ENCODE measurements at regions not wholly inside any gene's neighbourhood (a gene's known extent, or its start where the extent isn't known, plus 50 kb on each side); places are given as distances from the start of the nearest gene placed in this dataset.

DNA sequence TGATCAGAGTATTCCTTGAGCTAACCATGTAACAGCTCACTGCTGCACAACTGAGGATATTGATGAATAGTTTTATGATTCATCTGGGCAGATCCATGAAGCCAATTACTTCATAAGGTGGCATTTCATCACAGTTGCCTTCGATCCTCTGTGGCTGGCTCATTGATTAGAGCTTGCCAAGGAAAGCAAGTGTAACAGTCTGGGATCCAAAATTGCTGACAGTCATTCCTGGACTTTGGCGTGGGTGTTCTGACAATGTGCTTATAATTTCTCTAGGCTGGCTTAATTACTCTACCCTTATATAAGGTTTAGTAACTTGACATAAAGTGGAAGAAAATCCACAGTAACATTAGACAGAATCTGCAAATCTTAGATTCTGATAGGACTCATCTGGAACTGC lies 551.3 kb upstream of the CDH4 start:
- no peaks in the 10 kb centered on the region for H3K27me3 Mint-ChIP-seq
- H3K36me3 Mint-ChIP-seq, result no peaks in the 10 kb centered on the region
- H3K4me3 Mint-ChIP-seq, result no peak overlapping the region
- ATAC-seq (ENCODE audit: low read depth) (no peak), DNase-seq (ENCODE audit: low spot score in 2 of 2) (no peak)
- peaks cover 6% of the 10 kb centered on the region for H3K9me3 Mint-ChIP-seq
- H3K27ac Mint-ChIP-seq, result no peak overlapping the region
- no peaks in the 10 kb centered on the region for H3K4me1 Mint-ChIP-seq

DNA sequence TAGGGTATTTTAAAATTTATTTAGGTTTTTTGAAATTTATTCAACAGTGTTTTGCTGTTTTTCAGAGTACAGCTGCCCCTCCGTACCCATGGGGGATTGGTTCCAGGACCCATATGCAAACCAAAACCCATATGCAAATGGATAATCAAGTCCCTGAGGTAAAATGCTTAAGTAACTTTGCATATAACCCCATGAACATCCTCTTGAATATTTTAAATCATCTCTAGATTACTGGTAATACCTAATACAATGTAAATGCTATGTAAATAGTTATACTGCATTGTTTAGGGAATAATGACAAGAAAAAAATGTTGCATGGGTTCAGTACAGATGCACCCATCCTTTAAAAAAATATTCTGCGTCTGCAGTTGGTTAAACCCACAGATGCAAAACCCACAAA lies 547.9 kb upstream of the CDH4 start:
- Mint-ChIP-seq H3K27me3 (no peaks in the 10 kb centered on the region), H3K36me3 (no peaks in the 10 kb centered on the region), H3K27ac (no peak overlapping the region), H3K9me3 (peaks cover 2% of the 10 kb centered on the region), H3K4me1 (no peaks in the 10 kb centered on the region), H3K4me3 (no peak overlapping the region)
- ATAC-seq (ENCODE audit: low read depth), result no peak
- DNase-seq (ENCODE audit: low spot score in 2 of 2), result no peak

- no peak for ATAC-seq (ENCODE audit: low read depth)
- no peak for DNase-seq (ENCODE audit: low spot score in 2 of 2)
- no peak overlapping the region for H3K27ac Mint-ChIP-seq
- H3K4me1 Mint-ChIP-seq, result no peaks in the 10 kb centered on the region
- peaks cover 2% of the 10 kb centered on the region for H3K27me3 Mint-ChIP-seq
- H3K4me3 Mint-ChIP-seq, result no peak overlapping the region
- peaks cover 1% of the 10 kb centered on the region for H3K9me3 Mint-ChIP-seq
- no peaks in the 10 kb centered on the region for H3K36me3 Mint-ChIP-seq
Observed at GRCh38 chr20:60713396-60713795, 538.7 kb upstream of the CDH4 start.

DNA sequence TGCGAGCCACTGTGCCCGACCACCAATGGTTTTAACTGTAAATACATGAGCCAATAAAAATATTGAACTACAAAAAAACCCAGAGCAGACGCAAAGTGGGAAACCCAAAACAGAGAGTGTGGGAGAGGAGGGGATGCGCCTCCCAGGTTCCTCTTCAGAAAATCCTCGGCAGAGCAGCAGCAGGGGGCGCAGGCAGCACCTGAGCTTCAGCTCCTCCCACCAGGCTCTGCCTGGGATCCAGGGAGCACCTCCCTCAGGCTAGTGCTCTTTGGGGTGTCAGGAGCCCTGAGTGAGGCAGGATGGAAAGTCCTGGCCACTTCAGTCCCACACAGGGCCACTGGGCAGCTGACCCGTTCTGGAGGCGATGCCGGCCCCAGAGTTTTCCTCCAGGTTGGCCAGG lies 536.9 kb upstream of the CDH4 start:
- Mint-ChIP-seq H3K4me1 (no peaks in the 10 kb centered on the region), H3K4me3 (no peak overlapping the region), H3K27me3 (peaks cover 2% of the 10 kb centered on the region), H3K36me3 (no peaks in the 10 kb centered on the region), H3K9me3 (peaks cover 1% of the 10 kb centered on the region), H3K27ac (no peak overlapping the region)
- ATAC-seq (ENCODE audit: low read depth), result no peak
- DNase-seq (ENCODE audit: low spot score in 2 of 2), result no peak

DNA sequence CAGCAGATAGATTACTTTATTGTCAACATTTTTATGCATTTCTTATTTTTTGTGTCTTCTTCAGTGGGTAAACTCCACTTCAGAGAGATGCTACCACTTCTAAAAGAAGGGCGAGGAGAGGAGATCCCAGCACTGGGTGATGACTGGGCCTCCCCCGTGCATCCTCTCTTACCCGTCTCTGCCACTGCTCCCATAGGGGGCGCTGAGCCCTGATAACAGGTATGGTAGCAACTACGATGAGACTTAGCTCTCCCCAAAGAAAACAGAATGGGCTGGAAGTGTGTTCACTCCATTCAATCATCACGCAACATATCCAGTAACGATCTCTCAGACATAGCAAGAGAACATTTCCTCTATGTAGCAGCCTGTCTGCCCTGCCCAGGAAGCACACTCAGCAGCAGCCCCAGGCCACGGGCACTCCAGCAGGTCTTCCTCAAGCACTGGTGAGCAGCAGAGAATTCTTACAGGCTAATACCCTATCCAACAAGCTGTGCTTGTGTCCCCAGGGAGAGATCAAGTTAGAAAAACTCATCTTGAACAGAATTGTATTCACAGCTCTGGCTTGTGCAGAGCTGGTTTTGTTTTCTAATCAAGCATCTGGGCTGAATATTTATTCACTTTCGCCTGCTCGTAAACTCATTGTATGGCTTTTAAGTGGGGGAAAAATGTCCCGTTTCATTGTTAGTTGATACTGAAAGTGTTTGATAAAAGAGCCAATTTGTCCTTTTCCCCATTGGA lies 533.1 kb upstream of the CDH4 start:
- Mint-ChIP-seq H3K9me3 (peaks cover 3% of the 10 kb centered on the region), H3K27me3 (peaks cover 2% of the 10 kb centered on the region), H3K27ac (no peak overlapping the region), H3K4me3 (no peak overlapping the region), H3K4me1 (peaks cover 2% of the 10 kb centered on the region), H3K36me3 (no peaks in the 10 kb centered on the region)
- no peak for ATAC-seq (ENCODE audit: low read depth)
- DNase-seq (ENCODE audit: low spot score in 2 of 2), result no peak

- H3K27me3 Mint-ChIP-seq, result no peaks in the 10 kb centered on the region
- H3K4me3 Mint-ChIP-seq, result no peak overlapping the region
- ATAC-seq (ENCODE audit: low read depth), result no peak
Observed at GRCh38 chr20:60725311-60725906, 526.7 kb upstream of the CDH4 start.

GRCh38 chr20:60727425-60727824 lies 524.6 kb upstream of the CDH4 start:
- Mint-ChIP-seq H3K9me3 (peaks cover 8% of the 10 kb centered on the region), H3K4me3 (no peak overlapping the region), H3K36me3 (no peaks in the 10 kb centered on the region), H3K4me1 (no peaks in the 10 kb centered on the region), H3K27me3 (no peaks in the 10 kb centered on the region), H3K27ac (no peak overlapping the region)
- no peak for ATAC-seq (ENCODE audit: low read depth)
- no peak for DNase-seq (ENCODE audit: low spot score in 2 of 2)

More at GRCh38 chr20:60725311-60725906, 526.7 kb upstream of the CDH4 start:
- peaks cover 2% of the 10 kb centered on the region for H3K4me1 Mint-ChIP-seq
- H3K27ac Mint-ChIP-seq, result no peak overlapping the region
- no peak for DNase-seq (ENCODE audit: low spot score in 2 of 2)
- peaks cover 10% of the 10 kb centered on the region for H3K9me3 Mint-ChIP-seq
- no peaks in the 10 kb centered on the region for H3K36me3 Mint-ChIP-seq

GRCh38 chr20:60728705-60729104 lies 523.4 kb upstream of the CDH4 start:
- no peaks in the 10 kb centered on the region for H3K27me3 Mint-ChIP-seq
- peaks cover 8% of the 10 kb centered on the region for H3K9me3 Mint-ChIP-seq
- ATAC-seq (ENCODE audit: low read depth) (no peak), DNase-seq (ENCODE audit: low spot score in 2 of 2) (no peak)
- no peak overlapping the region for H3K4me3 Mint-ChIP-seq
- H3K36me3 Mint-ChIP-seq, result no peaks in the 10 kb centered on the region
- no peak overlapping the region for H3K27ac Mint-ChIP-seq
- H3K4me1 Mint-ChIP-seq, result no peaks in the 10 kb centered on the region

- H3K27me3 Mint-ChIP-seq, result no peaks in the 10 kb centered on the region
- no peak overlapping the region for H3K4me3 Mint-ChIP-seq
- H3K27ac Mint-ChIP-seq, result no peak overlapping the region
- no peaks in the 10 kb centered on the region for H3K4me1 Mint-ChIP-seq
- DNase-seq (ENCODE audit: low spot score in 2 of 2) (no peak), ATAC-seq (ENCODE audit: low read depth) (no peak)
- peaks cover 8% of the 10 kb centered on the region for H3K9me3 Mint-ChIP-seq
- no peaks in the 10 kb centered on the region for H3K36me3 Mint-ChIP-seq
Observed at GRCh38 chr20:60729135-60729900, 522.7 kb upstream of the CDH4 start.

GRCh38 chr20:60732322-60732721 lies 519.7 kb upstream of the CDH4 start:
- ATAC-seq (ENCODE audit: low read depth) (no peak), DNase-seq (ENCODE audit: low spot score in 2 of 2) (no peak)
- no peak overlapping the region for H3K27ac Mint-ChIP-seq
- no peaks in the 10 kb centered on the region for H3K27me3 Mint-ChIP-seq
- no peaks in the 10 kb centered on the region for H3K4me1 Mint-ChIP-seq
- H3K9me3 Mint-ChIP-seq, result peaks cover 7% of the 10 kb centered on the region
- no peak overlapping the region for H3K4me3 Mint-ChIP-seq
- H3K36me3 Mint-ChIP-seq, result no peaks in the 10 kb centered on the region

DNA sequence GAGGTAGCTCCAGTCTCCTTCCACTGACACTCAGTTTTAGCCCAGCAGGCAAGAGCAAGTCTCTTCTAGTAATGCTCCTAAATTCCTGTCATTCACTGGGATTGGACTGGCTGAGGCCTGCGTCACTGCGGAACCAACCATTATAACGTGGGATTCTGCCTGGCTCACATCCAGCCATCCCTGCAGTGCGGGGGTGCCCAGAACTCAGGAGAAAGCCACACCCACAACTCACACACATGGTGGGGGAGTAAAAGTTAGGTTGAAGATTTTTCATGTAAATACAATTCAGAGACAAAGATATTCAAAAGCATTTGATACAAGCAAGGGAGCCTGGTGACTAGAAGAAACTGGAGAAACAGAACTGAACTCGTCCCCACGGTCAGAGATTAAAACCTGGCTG lies 504.0 kb upstream of the CDH4 start:
- no peaks in the 10 kb centered on the region for H3K27me3 Mint-ChIP-seq
- H3K4me3 Mint-ChIP-seq, result no peak overlapping the region
- peaks cover 8% of the 10 kb centered on the region for H3K9me3 Mint-ChIP-seq
- H3K36me3 Mint-ChIP-seq, result no peaks in the 10 kb centered on the region
- H3K4me1 Mint-ChIP-seq, result no peaks in the 10 kb centered on the region
- ATAC-seq (ENCODE audit: low read depth) (no peak), DNase-seq (ENCODE audit: low spot score in 2 of 2) (no peak)
- no peak overlapping the region for H3K27ac Mint-ChIP-seq

DNA sequence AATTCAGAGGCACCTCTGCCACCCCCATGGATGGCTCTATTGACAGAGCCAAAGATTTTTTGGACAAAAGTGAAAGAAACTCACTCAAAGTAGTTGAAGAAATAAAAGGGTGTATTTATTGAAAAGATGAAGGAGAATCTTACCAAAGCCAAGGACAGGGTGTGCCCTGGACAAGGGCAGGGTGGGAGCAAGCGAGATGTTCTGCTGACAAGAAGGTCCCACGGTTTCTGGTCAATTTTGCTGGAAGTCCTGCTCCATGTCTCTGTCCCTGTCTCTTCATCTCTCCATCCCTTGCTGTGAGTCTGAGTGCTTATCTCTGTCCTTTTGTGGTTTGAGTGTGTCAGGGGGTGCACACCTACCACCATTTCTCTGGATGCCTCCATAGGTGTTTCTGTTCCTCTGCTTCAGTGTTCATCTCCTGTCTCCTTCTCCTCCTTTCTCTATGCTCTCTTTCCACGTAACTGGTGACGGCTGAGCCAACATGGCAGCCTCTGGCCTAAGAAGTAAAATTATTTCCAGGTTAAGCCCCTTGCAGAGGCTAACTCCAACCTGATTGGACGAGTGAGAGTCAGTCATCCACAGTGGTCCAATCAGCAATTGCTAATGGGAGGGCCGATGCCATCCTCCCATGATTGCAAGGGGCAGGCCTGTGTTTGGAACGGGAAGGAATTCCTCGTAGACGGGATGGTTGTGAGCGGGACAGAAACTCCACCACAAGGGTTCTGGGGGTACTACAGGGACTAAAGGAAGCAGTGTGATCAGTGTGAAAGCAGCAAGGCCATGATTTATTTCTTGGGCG lies 502.1 kb upstream of the CDH4 start:
- no peaks in the 10 kb centered on the region for H3K36me3 Mint-ChIP-seq
- no peak overlapping the region for H3K4me3 Mint-ChIP-seq
- H3K4me1 Mint-ChIP-seq, result no peaks in the 10 kb centered on the region
- H3K9me3 Mint-ChIP-seq, result peaks cover 8% of the 10 kb centered on the region
- ATAC-seq (ENCODE audit: low read depth), result no peak
- no peak overlapping the region for H3K27ac Mint-ChIP-seq
- no peak for DNase-seq (ENCODE audit: low spot score in 2 of 2)
- no peaks in the 10 kb centered on the region for H3K27me3 Mint-ChIP-seq

DNA sequence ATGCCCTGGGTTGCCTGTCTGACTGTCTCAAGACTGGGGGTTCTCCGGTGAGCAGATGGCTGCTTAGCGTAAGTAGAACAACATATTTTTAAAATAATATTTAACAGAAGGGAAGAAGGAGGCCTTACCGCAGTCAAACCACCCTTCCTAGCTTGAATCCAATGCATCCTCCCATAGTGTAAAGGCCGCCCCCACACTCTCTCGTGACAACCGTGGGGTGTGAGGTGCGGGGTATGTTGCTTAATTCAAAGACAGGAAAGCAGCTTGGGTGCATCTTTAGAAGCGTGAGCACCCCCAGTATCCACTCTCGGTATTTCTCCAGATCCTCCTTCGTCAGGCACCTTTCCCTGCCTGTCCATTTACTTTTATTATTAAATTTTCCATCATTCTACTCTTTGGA lies 501.2 kb upstream of the CDH4 start:
- H3K9me3 Mint-ChIP-seq, result peaks cover 5% of the 10 kb centered on the region
- no peak for ATAC-seq (ENCODE audit: low read depth)
- H3K27ac Mint-ChIP-seq, result no peak overlapping the region
- H3K36me3 Mint-ChIP-seq, result no peaks in the 10 kb centered on the region
- H3K4me3 Mint-ChIP-seq, result no peak overlapping the region
- DNase-seq (ENCODE audit: low spot score in 2 of 2), result no peak
- H3K4me1 Mint-ChIP-seq, result no peaks in the 10 kb centered on the region
- H3K27me3 Mint-ChIP-seq, result no peaks in the 10 kb centered on the region

- ATAC-seq (ENCODE audit: low read depth) (no peak), DNase-seq (ENCODE audit: low spot score in 2 of 2) (no peak)
- no peaks in the 10 kb centered on the region for H3K27me3 Mint-ChIP-seq
- H3K4me3 Mint-ChIP-seq, result no peak overlapping the region
- peaks cover 4% of the 10 kb centered on the region for H3K9me3 Mint-ChIP-seq
- H3K36me3 Mint-ChIP-seq, result no peaks in the 10 kb centered on the region
- no peaks in the 10 kb centered on the region for H3K4me1 Mint-ChIP-seq
- no peak overlapping the region for H3K27ac Mint-ChIP-seq
Observed at GRCh38 chr20:60751826-60752225, 500.2 kb upstream of the CDH4 start.
